GM19324 (cell line): ENCODE measurements at regions not wholly inside any gene's neighbourhood (a gene's known extent, or its start where the extent isn't known, plus 50 kb on each side); places are given as distances from the start of the nearest gene placed in this dataset.
"Not testable (repeated sequence)": the region's sequence is repeated elsewhere in the genome, so short reads cannot be mapped to it uniquely, and the experiment has no call there.

Experiments
- ATAC-seq: cut with Tn5 transposase; IDR thresholded peaks from one replicate; pipeline ENCODE4 v1.9.1; 2021; ENCODE audit warnings: mild to moderate bottlenecking, moderate library complexity; ENCODE audit not compliant: unreplicated experiment, low FRiP score

DNA sequence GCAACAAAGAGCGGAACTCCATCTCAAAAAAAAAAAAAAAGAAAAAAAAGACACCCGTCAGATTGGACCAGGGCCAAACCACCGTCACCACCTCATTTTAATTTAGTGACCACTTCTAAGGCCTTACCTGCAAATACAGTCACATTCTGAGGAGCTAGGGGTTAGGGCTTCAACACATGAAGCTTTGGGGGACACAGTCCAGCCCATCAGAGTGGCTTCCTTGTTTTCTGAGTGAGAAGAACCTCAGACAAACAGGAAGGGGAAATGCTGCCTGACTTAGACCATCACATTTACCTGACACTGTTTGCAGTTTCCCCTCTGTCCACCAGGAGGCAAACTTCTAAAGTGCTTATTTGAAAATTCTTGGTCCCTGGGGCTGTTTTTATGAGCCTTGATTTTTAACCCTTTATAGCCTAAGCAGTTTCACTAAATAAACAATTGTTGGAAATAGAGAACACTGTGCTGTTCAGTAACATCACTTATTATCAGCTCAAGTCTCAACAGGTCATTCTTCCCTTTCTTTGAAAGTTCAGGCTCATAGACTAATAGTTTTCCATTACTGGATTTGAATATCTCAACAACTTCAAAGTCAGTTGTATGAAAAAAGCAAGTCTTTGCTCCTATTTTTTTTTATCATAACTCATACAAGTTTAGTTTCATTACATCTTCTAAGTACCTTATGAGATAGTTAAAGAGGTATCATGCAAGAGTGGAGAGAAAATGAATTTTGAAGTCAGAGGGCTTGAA is 74.9 kb upstream of the WASF3 start:
- ATAC-seq: peak; percentile 60

- ATAC-seq: no peak
Observed at GRCh38 chr13:26483546-26483945, 73.9 kb upstream of the WASF3 start.

GRCh38 chr13:26484196-26484595 is 73.3 kb upstream of the WASF3 start:
- ATAC-seq: no peak

DNA sequence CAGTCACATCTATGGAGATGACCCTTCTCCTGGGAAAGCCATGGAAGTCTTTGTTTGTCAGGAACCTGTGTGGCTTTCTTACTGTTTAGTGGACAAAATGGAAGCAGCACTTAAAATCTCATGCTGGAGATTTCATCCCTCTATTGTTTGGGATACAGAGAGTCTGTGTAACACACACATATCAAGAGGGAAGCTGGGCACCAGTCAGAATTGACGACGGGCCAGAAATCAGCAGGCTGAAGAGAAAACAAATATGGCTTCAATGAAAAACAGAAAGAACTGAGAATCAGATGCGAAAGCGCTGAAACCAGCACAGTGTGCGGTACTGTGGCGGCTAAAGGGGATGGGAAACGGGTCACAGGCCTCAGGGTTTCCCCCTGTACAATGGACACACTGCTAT is 72.2 kb upstream of the WASF3 start:
- no peak for ATAC-seq

DNA sequence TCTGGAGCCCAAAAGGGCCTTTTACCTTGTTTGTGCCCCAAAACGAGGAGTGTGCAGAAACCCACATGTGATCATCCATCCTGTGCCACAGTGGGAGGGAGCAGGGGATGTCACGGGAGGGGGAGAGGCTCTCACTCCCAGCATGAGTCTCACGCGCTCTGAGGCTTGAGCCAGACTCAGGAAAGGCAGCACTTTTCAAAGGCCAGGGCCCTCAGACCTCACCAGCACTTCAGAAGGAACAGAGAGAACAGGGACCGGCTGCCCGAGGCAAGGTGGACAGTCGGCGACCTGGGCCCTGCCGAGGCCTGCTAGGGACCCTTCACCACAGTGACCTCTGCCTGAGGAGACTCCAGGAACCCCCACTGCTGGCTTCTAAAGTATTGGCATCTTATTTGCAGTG is 71.7 kb upstream of the WASF3 start:
- ATAC-seq: no peak

- ATAC-seq: no peak
Observed at GRCh38 chr13:26486550-26486949, 70.9 kb upstream of the WASF3 start.

DNA sequence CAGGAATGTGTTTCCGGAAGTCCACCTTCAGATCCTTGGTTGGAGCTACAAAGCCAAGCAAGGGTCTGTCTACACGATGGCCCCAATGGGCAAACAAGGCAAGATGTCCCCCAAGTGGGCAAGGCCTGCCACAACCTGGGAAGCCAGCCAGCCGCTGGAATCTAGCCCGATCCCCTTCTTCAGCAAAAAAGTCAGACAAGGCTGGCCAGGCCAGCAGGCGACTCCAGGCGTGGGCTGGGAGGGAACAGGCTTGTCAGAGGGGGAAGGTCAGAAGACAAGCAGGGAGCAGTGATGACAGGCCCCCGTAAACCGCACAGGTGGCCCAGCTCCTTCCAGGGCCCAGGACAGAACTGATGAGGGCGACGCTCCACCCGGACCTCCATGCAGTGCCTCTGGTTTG is 69.7 kb upstream of the WASF3 start:
- no peak for ATAC-seq

GRCh38 chr13:26488236-26489003 is 69.1 kb upstream of the WASF3 start:
- no peak for ATAC-seq

DNA sequence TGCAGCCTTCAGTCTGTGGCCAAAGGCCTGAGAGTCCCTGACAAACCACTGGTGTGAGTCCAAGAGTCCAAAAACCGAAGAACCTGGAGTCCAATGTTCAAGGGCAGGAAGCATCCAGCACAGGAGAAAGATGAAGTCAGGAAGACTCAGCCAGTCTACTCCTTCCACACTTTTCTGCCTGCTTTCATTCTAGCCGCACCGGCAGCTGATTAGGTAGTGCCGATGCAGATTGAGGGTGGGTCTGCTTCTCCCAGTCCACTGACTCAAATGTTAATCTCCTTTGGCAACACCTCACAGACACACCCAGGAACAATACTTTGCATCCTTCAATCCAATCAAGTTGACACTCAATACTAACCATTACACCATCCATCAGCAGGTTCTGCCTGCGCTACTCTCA is 65.2 kb upstream of the WASF3 start:
- ATAC-seq: not testable (repeated sequence)

DNA sequence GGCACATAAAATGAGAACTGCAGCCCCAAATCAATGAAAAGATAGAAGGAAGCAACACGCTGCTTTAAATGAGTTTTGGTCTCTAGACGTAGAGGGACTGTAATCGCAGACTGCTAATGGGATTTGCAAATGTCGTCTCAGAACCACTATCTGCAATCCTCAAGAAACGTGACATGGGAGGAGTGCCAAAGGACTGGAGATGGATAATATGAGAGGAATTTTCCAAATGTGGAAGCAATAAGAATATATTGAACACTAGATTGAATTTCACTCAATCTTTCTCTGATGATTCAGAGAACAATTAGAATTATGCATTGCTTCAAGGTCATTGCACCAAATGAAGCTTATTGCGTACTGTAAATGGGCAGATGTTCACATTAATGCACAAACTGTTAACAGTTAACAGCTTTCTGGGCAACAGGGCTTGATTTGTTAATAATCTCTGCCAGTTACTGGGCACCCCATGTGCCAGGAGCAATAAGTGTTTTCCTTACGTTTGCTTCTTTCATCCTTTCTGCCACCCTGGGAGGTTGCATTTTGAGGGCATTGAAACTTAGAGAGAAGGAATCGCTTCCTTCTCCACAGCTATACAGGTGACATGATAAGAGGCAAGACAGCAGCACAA is 62.8 kb upstream of the WASF3 start:
- no peak for ATAC-seq

GRCh38 chr13:26495750-26496149 is 61.7 kb upstream of the WASF3 start:
- no peak for ATAC-seq

- no peak for ATAC-seq
Observed at GRCh38 chr13:26497968-26498511, 59.4 kb upstream of the WASF3 start.

- ATAC-seq: no peak
Observed at GRCh38 chr13:26498656-26499601, 58.6 kb upstream of the WASF3 start.

GRCh38 chr13:26500618-26501320 is 56.7 kb upstream of the WASF3 start:
- ATAC-seq: no peak

GRCh38 chr13:26501641-26502040 is 55.8 kb upstream of the WASF3 start:
- ATAC-seq: no peak

DNA sequence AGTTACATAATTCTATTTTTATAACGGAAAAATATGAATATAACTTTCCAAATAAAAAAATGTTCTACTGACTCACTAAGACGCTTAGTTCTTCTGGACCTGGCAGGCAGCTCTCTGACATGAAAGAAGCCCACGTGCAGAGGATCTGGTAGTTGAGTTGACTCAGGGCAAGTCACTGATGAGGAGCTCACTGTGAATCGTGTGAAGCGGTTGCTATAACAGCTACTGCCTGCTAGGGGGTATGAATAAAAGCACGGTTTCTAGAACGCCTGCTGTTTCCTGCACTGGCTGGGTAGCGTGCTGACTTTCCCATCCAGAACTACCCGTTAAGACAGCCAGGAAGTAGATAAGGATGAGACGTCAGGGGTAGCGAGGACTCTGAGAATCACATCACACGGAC is 54.7 kb upstream of the WASF3 start:
- no peak for ATAC-seq

DNA sequence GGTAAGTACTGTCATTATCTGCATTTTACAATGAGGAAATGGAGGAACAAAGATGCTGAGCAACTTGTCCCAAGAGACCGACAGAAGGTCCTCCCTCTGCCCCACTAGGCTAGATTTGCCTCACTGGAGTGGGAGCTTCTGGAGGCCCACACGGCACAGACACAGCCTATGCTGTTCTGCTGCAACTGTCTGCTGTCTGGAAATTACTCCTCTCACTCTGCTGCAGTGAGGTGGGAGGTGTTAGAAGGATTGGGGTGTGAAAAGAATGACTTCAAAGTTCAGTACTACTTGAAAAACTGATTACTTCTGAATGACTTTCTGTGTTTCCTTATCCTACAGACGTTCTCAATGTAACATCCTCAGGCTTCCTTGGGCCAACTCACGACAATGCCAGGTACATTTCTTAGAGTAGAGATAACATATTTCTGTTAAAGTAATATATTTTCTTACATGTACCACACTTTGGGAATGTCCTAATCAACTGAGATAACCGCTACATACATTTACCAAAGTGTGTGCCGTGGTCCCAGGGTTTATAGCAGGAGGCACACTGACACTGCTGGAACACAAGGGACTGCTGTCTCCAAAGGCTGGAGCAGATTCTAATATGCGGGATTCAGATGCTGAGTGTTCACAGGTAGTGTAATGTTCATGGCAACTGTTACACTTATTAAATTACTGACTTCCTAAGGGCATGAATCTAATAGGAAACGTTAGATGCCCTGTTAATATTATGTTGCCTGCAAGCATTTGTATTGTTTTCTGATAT is 53.5 kb upstream of the WASF3 start:
- no peak for ATAC-seq
